Activated T-cell treated with anti-CD3 and anti-CD28 coated beads for 24 hours (primary cell): ENCODE measurements at regions not wholly inside any gene's neighbourhood (a gene's known extent, or its start where the extent isn't known, plus 50 kb on each side); places are given as distances from the start of the nearest gene placed in this dataset.

ENCODE experiments used
- DNase-seq: peaks from one replicate; pipeline ENCODE4 v3.0.0-alpha.2; 2020; ENCODE audit warnings: low read depth

DNA sequence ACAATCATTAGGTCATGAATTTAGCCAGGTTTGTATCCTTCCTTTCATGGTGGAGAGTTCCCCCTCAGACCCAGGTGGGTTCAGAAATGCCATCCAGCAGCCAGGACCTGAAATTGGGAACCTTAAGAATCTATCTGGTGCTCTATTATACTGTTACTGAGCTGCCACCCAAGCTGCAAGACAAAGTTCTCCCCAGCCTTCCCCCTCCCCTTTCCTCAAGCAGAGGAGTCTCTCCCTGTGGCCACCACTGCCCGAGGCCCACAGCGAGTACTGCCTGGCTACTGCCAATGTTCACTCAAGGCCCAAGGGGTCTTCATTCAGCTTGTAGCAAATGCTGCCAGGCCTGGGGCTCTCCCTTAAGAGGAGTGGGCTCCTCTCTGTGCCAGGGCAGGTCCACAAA, 133.8 kb downstream of the TMEM38B start:
- DNase-seq = no peak

DNA sequence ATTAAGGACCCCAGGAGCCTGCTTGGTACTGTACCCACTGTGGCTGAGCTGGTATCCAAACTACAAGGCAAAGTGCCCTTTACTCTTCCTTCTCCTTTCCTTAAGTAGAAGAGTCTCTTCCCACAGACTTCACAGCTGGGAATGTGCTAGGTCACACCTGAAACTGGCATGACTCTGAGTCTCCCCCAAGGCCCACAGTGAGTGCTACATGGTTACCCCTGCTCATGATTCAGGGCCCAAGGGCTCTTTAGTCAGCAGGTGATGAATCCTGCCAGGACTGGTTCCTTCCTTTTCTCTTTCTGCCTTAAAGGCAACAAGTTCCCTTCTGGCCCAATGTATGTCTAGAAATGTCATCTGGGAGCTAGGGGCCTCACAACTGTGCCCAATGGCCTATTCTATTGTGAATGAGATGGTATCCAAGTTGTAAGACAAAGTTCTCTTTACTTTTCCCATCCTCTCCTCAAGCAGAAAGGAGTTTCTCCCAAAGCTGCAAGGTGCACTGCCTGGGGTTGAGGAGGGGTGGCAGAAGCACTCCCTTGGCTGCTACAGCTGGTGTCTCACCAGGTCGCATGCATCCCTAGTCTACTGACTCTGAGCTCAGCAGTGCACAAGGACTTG, 134.4 kb downstream of the TMEM38B start:
- DNase-seq = no peak

DNA sequence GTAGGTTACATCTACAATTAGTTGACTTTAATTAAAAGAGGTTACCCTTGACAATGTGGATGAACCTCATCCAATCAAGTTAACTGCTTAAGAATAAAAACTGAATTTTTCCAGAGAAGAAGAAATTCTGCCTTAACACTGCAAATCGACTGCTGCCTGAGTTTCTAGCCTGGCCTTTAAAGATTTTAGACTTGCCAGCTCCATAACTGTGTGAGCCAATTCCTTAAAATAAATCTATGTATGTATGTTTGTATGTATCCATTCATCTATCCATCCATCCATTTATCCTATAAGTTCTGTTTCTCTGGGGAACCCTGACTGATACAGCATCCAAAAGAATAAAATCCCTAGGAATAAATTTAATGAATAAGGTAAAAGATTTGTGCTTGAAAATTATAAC, 136.1 kb downstream of the TMEM38B start:
- DNase-seq = no peak

DNA sequence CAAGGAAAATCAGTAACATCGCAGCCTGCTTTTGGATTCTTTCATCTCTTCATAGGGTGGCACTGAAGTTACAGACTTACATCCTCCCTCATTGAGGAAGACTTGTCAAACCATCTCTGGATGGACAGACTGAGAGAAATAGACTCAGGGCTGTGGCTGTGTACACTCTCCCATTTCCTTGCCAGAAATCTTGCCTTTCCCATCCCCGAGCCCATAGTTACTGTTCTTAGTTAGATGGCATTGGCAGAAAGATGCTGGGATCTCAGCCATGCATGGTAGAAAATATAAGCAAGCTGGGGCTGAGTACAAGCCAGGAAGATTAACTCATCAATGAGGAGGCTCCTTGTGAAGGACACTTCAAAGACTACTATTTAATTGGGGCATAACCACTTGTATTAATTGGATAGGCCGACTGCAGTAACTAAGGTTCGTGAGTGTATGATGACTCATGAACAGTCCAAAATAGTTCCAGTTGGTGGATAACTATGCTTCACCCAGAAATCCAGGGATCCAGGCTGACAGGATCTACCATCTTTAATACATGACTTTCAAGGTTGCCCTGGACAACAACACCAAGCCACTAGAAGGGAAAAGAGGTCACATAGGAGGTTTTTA, 137.9 kb downstream of the TMEM38B start:
- DNase-seq = no peak

DNA sequence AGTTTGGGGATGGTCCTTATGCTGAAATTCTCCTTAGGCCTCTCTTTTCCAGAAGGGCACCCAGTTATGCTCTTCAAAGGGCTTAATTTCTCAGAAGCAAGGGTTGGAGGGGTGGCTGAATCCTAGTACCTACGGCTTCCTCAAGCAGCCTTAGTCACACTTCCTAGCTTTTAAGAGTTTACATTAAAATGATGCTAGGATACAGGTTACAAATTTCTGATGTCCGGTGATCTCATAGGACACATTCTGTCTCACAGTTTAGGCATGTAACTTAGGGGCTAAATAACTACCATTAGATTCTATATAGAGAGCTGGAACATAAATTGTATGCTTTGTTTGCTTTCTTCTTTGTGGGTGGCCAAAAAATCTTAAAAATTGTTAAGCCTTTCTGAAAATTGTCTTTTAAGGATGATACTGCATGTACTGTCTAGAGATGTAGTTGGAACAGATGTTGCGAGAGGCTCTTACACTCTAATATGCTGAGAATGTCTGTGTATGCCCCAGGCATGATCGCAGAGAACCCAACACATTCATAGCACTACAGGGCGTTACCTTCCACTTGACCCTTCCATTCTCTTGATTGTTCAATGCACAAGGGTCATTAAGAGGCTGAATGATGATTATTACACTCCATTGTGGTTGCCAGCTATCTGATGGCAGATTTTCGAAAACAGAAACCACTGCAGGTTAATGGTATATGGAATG, 139.1 kb downstream of the TMEM38B start:
- no peak for DNase-seq

DNA sequence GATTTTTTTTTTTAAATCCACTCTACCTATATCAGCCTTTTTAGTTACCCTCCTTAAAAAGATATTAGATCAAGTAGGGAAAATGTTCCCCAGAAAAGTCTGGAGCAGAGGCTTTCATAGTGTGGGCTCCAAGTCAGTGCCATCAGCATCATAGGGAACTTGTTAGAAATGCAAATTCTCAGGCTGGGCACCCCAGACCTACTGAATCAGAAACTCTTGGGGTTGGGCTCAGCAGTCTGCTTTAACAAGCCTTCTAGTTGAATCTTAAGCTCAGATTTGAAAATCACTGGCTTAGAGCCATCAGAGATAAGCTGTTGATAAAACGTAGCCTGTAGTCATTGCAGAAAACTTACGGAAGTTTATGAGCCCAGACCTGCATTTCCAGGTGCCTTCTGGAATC, 140.1 kb downstream of the TMEM38B start:
- DNase-seq = no peak

DNA sequence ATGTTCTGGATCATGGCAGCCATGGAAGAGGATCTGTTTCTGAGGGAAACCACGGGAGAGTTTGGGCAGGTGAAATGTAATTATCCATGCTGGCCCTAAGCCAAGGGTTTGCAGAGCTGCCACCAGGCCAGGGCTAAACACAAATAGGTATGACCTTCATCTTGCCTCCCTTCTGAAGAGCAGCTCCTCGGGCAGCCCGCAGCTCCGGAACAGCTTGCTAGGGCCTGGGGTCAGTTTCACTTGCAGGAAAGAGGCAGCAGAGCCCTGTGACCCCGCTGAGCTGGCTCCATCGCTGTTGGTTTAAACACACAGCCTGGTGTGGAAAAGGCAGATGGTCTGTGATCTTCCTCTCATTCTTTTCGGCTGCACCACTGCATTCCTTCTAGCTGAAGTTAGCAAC, 141.4 kb downstream of the TMEM38B start:
- no peak for DNase-seq

DNA sequence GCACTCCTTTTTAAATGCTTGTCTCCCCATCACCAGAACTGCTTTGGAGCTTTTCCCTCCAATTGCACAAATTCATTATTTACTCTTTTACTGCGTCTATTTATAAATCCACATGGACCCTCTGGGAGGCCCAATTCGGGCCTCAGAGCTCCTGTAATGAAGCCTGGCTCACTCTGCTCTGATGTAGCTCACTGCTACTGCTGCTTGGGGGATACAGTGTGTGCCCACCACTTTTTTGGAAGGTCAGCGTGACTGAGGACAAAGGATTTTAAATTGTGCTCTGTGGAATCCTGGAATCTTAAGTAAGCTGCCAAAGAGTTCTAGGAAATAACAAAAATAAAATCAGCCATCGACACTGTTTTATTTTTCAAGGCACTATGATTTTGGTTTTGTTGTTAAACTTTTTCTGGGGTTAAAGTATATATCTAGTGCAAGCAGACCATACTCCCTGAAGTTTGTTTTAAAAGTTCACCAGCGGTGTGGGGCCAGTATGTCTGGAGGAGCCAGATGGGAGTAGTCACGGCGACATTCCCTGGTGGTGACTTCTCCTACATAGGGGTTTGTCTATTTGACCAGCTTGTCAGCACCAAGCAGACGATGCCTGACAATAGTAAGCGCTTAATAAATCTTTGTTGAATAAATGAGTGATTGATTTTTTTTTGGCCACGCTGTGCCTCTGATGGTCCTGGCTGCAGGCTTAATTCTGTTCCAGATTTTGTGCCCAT, 142.8 kb downstream of the TMEM38B start:
- DNase-seq = no peak

DNA sequence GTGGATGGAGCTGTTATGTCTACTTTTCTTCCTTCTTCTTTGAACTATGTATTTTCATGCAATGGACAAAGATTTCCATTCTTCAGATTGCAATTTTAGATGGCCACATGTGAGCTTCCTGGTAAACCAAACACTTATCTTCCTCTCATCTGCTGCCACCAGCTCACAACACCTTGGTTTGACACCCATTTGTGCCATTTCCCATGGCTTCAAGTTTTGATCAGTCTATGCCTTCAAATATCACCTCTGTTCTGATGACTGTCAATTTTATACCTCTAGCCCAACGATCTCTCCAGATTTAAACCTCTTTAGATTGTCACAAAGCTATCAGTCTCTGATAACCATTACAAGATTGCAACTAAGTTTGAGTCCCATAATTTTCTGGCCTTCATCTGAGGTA, 147.2 kb downstream of the TMEM38B start:
- DNase-seq = no peak

DNA sequence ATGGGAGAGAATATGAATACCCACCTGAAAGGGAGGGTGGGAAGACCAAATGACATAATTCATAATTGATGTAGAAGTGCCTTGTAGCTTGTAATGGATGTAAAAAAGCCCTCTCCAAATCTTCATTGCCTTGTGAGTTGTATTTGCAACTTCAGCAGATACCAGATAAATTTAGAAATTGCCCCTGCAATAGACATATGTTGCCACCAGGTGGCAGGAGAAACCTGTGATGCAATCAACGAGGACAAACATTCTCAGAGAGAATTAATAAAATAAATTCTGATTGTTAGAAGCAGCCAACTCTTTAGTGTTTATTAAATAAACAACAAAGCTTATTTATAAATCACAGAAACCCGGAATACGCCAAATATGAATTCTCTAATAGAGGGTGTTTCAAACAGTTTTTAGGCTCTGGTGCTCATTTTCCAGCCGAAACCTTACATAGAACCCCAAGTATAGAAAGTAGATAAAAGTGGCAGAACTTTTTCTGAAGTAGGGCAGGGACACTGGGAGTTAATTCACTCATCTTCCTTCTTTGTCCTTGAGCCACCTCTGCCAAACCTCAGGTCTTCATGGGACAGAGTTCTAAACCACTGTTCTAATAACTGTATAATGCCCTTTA, 147.8 kb downstream of the TMEM38B start:
- no peak for DNase-seq

DNA sequence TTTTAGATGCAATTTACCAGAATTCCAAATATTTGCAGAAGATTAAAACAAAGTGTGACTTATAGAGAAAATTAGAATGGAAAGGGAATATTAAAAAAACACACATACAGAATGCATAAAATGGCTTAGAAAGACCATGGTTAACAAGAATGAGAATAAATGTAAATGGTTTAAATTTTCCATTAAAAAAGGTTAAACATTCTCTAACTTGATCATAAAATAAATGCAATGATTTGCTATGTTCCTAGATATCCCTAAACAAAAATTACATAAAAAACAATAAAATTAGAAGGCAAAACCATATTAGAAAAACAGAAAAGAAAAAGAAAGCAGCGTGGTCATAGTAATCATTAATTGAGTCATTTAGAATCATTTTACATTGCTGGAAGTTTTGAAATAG, 152.5 kb downstream of the TMEM38B start:
- no peak for DNase-seq

DNA sequence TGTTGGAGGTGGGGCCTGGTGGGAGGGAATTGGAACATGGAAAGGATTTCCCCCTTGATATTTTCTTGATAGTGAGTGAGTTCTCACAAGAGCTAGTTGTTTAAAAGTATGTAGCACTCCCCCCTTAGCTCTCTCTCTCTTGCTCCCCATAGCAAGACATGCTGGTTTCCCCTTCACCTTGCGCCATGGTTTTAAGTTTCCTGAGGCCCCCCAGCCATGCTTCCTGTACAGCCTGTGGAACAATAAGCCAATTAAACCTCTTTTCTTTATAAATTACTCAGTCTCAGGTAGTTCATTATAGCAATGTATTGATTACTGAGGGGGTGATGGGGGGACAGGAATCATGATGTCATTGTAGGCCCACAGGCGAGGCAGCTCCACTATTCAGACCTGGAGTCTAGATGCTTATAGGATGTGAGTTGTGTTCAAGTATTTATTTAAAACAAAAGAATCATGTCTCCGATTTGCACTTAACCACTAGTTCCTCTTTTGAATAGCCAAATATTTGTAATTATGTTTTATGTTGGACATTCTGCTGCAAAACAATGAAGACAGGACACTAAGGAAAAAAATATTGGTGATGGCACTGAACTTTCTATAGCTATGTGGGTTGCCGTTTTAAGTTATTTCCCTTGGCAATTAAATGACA, 156.6 kb downstream of the TMEM38B start:
- no peak for DNase-seq

DNA sequence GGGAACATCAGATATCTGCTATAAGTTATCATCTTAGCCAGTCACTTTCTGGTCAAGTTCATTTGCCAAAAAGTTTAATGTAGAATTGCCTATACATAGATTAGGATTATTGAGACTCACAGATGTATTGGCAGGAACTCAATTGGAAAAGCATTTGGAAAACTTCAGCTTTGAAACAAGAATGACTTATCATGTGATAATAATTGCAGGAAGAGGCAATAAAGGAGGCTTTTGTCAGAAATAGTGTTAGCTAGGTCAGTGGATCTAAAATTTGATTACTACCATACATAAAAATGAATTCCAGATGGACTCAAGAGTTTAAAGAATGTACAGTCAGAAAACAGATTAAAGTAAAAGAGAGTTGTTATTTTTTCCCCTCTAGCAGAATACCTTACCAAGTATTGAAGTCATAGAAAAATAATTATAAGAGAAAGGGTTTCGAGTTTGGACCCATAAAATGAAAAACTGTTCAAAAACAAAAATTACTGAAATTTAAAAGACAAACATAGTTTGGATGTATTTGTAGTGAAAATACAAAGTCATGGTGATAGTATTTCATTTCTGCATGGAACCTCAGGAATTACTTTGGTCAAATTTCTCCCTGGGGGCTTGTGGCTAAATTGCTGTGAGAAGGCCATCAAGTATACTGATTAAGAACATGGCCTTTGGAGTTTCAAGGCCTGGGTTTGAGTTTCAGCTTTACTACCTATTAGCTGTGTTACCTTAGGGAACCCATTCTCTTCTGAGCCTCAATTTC, 159.9 kb downstream of the TMEM38B start:
- DNase-seq = no peak

DNA sequence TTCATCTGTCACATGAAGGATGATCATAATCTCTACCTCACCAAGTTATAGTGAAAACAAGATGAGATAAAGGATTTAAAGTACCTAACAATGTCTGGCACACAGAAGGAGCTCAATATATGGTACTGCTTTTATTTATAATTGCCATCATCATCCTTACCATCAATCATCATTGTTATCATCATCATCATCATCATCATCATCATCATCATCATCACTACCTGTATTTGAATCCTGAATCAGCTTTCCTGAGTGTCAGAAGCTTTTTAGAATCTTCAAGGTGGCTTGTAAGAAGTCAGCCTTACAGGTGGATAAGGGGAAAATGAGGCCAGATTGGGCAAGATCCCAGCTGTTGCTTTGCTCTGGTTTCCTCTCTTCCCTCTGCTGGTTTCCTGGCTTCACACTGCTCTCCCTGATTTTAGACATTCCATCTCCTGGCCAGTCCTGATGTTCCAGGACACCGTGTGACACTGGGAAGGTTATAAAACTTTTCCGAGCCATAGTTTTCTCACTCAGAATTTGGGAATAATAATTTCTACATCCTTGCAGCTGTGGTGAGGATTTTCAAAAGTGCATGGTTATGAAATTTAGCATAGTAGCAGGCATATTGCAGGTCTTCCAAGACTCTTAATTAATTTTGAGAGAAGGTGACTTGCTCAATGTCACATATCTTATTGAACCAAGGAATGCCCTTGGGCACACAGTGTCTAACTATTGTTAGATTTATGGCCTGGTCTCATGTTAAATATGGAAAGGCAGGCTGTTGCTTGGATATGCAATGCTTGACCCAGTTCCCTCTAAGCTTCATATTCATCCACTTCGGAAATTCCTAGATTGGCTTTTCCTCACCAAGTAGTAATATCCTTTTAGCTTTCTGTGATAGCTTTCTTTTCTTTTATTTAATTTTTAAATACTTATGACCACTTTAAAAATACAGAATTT, 160.7 kb downstream of the TMEM38B start:
- no peak for DNase-seq

DNA sequence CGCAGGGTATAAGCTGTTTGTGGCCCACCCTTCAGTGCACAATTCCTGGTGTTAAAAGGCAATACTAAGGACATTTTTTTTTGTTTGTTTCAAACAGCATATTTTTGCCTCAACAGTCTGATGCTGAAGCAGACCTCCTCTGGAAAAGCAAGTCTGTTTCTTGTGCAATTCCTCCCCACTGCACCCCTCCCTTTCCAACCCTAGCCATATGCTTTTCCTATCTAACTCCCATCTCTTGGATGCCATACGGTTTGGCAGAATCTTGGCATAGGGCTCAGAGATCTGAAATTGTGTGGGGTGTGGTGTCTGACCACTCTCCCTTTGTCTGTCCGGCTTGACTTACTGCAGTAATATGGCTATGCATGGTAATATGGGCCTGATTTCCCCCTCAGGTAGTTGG, 161.6 kb downstream of the TMEM38B start:
- DNase-seq = no peak

DNA sequence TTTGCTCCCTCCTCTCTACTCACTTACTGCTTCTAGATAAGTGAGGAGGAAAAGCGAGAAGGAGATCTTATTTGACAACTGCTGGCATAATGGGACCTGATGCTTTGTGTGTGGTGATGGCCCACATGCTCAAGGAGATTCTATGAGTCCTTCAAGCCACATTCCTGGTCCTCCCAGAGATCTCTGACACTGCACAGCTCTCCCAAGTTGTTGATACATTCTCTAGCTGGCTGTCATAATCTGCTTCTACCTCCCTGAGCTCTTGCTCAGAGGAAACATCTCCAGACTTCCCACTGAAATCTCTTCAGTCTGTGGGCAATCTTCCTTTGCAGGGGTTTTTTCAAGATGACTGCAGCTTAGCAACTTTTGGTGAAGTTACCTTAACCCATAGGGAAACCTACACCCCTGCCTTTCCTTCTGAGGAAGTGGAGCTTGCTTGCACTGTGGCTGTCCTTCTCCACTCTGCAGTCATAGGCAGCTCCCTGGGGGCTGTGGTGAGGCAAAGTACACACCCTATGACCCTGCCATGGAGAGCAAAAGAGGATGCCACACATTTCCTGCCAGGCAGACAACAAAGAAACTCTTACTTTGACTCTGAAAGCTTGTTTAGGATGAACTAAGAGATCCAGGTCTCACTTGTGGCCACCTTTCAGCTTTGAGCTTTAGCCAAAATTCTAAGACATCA, 163.8 kb downstream of the TMEM38B start:
- DNase-seq = no peak

DNA sequence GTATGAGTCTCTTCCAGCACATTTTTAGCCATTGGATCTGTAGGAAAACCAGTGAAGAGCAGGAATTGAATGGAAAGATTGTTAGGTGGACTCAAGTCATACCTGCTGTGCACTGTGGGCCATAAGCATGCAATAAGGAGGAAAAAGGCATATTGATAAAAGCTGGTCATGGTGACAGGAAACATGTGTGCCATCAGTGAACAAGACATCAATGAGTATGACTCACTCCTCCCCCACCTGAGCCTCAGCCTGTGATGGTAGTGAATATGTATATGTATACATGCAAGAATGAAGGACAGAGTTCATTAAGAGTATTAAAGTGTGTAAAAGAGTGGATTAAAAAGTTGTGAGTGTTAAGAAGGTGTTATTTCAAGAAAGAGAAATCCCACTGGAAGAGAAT, 164.5 kb downstream of the TMEM38B start:
- no peak for DNase-seq

DNA sequence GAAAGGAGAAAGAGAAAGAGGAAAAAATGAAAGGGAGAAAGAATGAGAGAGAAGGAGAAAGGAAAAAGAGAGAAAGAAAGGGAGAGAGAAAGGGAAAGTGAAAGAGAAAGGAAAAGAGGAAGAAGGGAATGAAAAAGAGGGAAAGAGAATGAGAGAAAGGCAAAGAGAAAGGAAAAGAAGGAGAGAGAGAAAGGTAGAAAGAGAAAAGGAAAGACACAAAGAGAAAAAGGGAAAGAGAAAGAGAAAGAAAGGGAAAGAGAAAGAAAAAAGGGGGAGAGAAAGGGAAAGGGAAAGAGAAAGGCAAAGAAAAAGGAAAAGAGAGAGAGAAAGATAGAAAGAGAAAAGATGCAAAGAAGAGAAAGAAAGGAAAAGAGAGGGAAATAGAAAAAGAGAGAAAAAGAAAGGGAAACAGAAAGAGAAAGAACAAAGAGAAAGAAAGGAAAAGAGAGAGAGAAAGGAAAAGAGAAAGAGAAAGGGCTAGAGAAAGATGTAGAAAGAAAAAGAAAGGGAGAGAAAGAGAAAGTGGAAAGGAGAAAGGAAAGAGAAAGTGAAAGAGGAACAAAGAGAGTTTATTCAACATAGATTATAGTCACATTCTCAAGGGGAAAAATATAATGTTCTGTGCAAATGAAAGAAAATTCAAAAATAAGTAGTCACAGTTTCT, 165.2 kb downstream of the TMEM38B start:
- DNase-seq = no peak

DNA sequence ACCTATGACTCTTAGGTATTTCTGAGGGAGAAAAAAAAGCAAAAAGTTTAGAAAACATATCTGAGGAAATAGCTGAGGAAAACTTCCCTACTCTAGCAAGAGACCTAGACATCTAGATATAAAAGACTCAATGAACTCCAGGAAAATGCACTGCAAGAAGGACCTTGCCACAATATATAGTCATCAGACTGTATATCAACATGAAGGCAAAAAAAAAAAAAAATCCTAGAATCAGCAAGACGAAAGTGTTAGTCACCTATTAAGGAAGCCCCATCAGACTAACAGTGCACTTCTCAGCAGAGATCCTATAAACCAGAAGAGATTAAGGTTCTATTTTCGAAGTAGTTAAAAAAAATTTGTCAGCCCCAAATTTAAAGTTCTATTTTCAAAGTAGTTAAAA, 166.2 kb downstream of the TMEM38B start:
- DNase-seq = no peak
